BE2C (cell line): ENCODE measurements at regions not wholly inside any gene's neighbourhood (a gene's known extent, or its start where the extent isn't known, plus 50 kb on each side); places are given as distances from the start of the nearest gene placed in this dataset.

ENCODE experiments used
- DNase-seq: peaks from one replicate; pipeline ENCODE4 v3.0.0-alpha.2; 2020
- H3K27me3 ChIP-seq: fragments of 250-450 bp; sonication (Bioruptor Pico); 2 replicates; pipeline ENCODE4 v1.5.1; 2020; ENCODE audit warnings: mild to moderate bottlenecking
- H3K36me3 ChIP-seq: fragments of 250-450 bp; sonication (Bioruptor Pico); 2 replicates; pipeline ENCODE4 v1.5.1; 2020; ENCODE audit warnings: mild to moderate bottlenecking
- H3K4me1 ChIP-seq: fragments of 250-450 bp; sonication (Bioruptor Pico); 2 replicates; pipeline ENCODE4 v1.5.1; 2020
- H3K4me3 ChIP-seq: 2 replicates; pipeline ENCODE4 v1.5.1; 2011; ENCODE audit warnings: low read depth, low read length
- H3K9me3 ChIP-seq: fragments of 250-450 bp; sonication (Bioruptor Pico); 2 replicates; pipeline ENCODE4 v1.5.1; 2020
- CTCF ChIP-seq: IDR thresholded peaks from 2 replicates; pipeline ENCODE4 v1.5.1; 2012; ENCODE audit warnings: mild to moderate bottlenecking, low read depth, low read length

GRCh38 chr13:37229931-37230330 lies 124.5 kb upstream of the CSNK1A1L start:
- Histone ChIP-seq H3K27me3 (no peaks in the 10 kb centered on the region), H3K36me3 (no peaks in the 10 kb centered on the region), H3K9me3 (no peaks in the 10 kb centered on the region), H3K4me1 (no peaks in the 10 kb centered on the region), H3K4me3 (no peak overlapping the region)
- DNase-seq = no peak
- TF ChIP-seq CTCF = no peak

GRCh38 chr13:37226971-37227370 lies 121.5 kb upstream of the CSNK1A1L start:
- Histone ChIP-seq H3K4me1 (no peaks in the 10 kb centered on the region), H3K9me3 (no peaks in the 10 kb centered on the region), H3K27me3 (no peaks in the 10 kb centered on the region), H3K4me3 (no peak overlapping the region), H3K36me3 (no peaks in the 10 kb centered on the region)
- TF ChIP-seq CTCF = no peak
- DNase-seq = no peak

- Histone ChIP-seq H3K27me3 (no peaks in the 10 kb centered on the region), H3K9me3 (no peaks in the 10 kb centered on the region), H3K36me3 (no peaks in the 10 kb centered on the region), H3K4me3 (no peak overlapping the region), H3K4me1 (no peaks in the 10 kb centered on the region)
- DNase-seq = no peak
- TF ChIP-seq CTCF = no peak
Measured at GRCh38 chr13:37225414-37226070, 120.1 kb upstream of the CSNK1A1L start.

GRCh38 chr13:37216331-37216730 lies 110.9 kb upstream of the CSNK1A1L start:
- no peak for DNase-seq
- Histone ChIP-seq H3K4me1 (no peaks in the 10 kb centered on the region), H3K36me3 (no peaks in the 10 kb centered on the region), H3K27me3 (no peaks in the 10 kb centered on the region), H3K4me3 (no peak overlapping the region), H3K9me3 (no peaks in the 10 kb centered on the region)
- TF ChIP-seq CTCF = no peak

GRCh38 chr13:37212826-37213225 lies 107.4 kb upstream of the CSNK1A1L start:
- TF ChIP-seq CTCF = no peak
- Histone ChIP-seq H3K9me3 (no peaks in the 10 kb centered on the region), H3K36me3 (no peaks in the 10 kb centered on the region), H3K27me3 (no peaks in the 10 kb centered on the region), H3K4me3 (no peak overlapping the region), H3K4me1 (no peaks in the 10 kb centered on the region)
- no peak for DNase-seq

- Histone ChIP-seq H3K36me3 (no peaks in the 10 kb centered on the region), H3K9me3 (no peaks in the 10 kb centered on the region), H3K27me3 (no peaks in the 10 kb centered on the region), H3K4me3 (no peak overlapping the region), H3K4me1 (no peaks in the 10 kb centered on the region)
- no peak for TF ChIP-seq CTCF
- DNase-seq = no peak
Measured at GRCh38 chr13:37211487-37211886, 106.0 kb upstream of the CSNK1A1L start.
